Osteocyte (in vitro differentiated cells): ENCODE measurements at regions not wholly inside any gene's neighbourhood (a gene's known extent, or its start where the extent isn't known, plus 50 kb on each side); places are given as distances from the start of the nearest gene placed in this dataset.

ENCODE experiments used
- DNase-seq: peaks from one replicate; pipeline ENCODE4 v3.0.0; 2021; ENCODE audit warnings: mixed read lengths; ENCODE audit not compliant: unreplicated experiment; ENCODE audit errors: extremely low spot score
- H3K27ac Mint-ChIP-seq: one replicate; pipeline ENCODE4 v1.8.0; 2021; ENCODE audit warnings: mild to moderate bottlenecking, mixed read lengths; ENCODE audit not compliant: unreplicated experiment
- H3K27me3 Mint-ChIP-seq: one replicate; pipeline ENCODE4 v1.8.0; 2021; ENCODE audit warnings: mixed read lengths; ENCODE audit not compliant: unreplicated experiment
- H3K36me3 Mint-ChIP-seq: one replicate; pipeline ENCODE4 v1.8.0; 2021; ENCODE audit warnings: mixed read lengths; ENCODE audit not compliant: unreplicated experiment
- H3K4me1 Mint-ChIP-seq: one replicate; pipeline ENCODE4 v1.8.0; 2021; ENCODE audit warnings: mixed read lengths; ENCODE audit not compliant: unreplicated experiment
- H3K4me3 Mint-ChIP-seq: one replicate; pipeline ENCODE4 v1.8.0; 2021; ENCODE audit warnings: mild to moderate bottlenecking, moderate library complexity, mixed read lengths; ENCODE audit not compliant: unreplicated experiment
- H3K9me3 Mint-ChIP-seq: one replicate; pipeline ENCODE4 v1.8.0; 2021; ENCODE audit warnings: mixed read lengths; ENCODE audit not compliant: unreplicated experiment
- CTCF ChIP-seq: fragments of 200-600 bp; sonication (generic); IDR thresholded peaks from 2 replicates; pipeline ENCODE4 v1.5.0; 2021; ENCODE audit warnings: antibody characterized with exemption, mild to moderate bottlenecking, moderate library complexity

- peaks cover 1% of the 10 kb centered on the region for H3K27me3 Mint-ChIP-seq
- H3K27ac Mint-ChIP-seq, result no peak overlapping the region
- no peak for DNase-seq
- H3K9me3 Mint-ChIP-seq, result no peaks in the 10 kb centered on the region
- peaks cover 10% of the 10 kb centered on the region for H3K4me1 Mint-ChIP-seq
- no peak for TF ChIP-seq CTCF
- H3K4me3 Mint-ChIP-seq, result no peak overlapping the region
- no peaks in the 10 kb centered on the region for H3K36me3 Mint-ChIP-seq
Observed at GRCh38 chr13:97848886-97849285, 104.6 kb upstream of the IPO5 start.

DNA sequence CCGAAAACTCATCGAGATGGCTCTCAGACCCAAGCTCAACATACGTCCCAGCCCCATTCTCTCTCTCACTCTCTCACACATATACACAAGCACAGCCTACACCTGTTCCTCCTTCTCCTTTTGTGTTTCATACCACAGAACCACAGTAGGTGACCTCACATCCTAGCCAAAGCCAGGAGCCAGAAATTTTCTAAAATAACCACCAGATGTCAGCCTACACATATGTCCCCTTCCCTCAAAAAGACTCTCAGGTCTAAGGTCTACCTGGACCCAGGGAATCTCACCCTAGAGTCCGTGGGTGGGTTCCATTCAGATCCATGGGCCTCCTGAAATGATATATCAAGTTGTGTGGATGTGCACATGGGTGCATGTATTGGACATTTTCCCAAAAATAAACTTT is 104.2 kb upstream of the IPO5 start:
- Mint-ChIP-seq H3K27ac (no peak overlapping the region), H3K4me3 (no peak overlapping the region), H3K9me3 (no peaks in the 10 kb centered on the region), H3K27me3 (no peaks in the 10 kb centered on the region), H3K36me3 (no peaks in the 10 kb centered on the region), H3K4me1 (peaks cover 13% of the 10 kb centered on the region)
- peak; percentile 63 for TF ChIP-seq CTCF
- no peak for DNase-seq

DNA sequence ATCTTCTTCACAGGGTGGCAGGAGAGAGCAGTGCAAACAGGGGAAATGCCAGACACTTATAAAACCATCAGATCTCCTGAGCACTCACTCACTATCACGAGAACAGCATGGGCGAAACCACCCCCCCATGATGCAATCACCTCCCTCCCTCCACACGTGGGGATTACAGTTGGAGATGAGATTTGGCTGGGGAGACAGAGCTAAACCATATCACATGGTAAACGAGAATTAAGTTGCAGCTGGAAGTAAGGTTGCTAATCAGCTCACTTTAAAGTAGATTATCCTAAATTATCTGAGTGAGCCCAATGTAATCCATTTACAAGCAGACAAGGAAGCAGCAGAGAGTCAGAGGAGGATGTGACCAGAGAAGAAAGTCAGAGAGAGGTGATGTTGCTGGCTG is 102.2 kb upstream of the IPO5 start:
- DNase-seq, result no peak
- H3K27me3 Mint-ChIP-seq, result no peaks in the 10 kb centered on the region
- no peak for TF ChIP-seq CTCF
- no peaks in the 10 kb centered on the region for H3K36me3 Mint-ChIP-seq
- H3K9me3 Mint-ChIP-seq, result no peaks in the 10 kb centered on the region
- no peak overlapping the region for H3K27ac Mint-ChIP-seq
- peaks cover 22% of the 10 kb centered on the region for H3K4me1 Mint-ChIP-seq
- no peak overlapping the region for H3K4me3 Mint-ChIP-seq

DNA sequence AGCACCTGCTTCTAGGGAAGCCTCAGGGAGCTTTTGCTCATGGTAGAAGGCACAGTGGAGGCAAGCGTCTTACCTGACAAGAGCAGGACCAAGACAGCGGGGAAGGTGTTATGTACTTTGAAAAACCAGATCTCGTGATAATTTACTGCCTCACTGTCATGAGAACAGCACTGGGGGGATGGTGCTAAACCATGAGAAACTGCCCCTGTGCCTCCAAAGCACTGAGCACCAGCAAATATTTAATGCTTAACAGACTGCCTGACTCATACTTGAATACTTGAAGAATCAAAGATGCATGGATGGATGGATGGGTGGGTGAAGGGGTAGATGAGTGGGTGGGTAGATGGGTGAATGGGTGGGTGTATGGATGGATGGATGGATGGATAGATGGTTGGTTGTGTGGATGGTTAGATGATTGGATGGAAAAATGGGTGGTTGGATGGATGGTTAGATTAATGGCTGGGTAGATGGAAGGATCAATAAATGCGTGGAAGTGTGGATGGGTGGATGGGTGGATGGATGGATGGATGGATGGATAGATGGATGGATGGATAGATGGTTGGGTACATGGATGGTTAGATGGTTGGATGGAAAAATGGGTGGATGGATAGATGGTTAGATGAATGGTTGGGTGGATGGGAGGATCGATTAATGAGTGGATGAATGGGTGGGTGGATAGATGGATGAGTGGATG is 101.1 kb upstream of the IPO5 start:
- H3K36me3 Mint-ChIP-seq, result no peaks in the 10 kb centered on the region
- no peak for TF ChIP-seq CTCF
- no peak overlapping the region for H3K27ac Mint-ChIP-seq
- H3K9me3 Mint-ChIP-seq, result no peaks in the 10 kb centered on the region
- H3K4me1 Mint-ChIP-seq, result peaks cover 24% of the 10 kb centered on the region
- H3K4me3 Mint-ChIP-seq, result no peak overlapping the region
- H3K27me3 Mint-ChIP-seq, result no peaks in the 10 kb centered on the region
- DNase-seq, result no peak

- H3K4me3 Mint-ChIP-seq, result no peak overlapping the region
- H3K9me3 Mint-ChIP-seq, result no peaks in the 10 kb centered on the region
- H3K27ac Mint-ChIP-seq, result peak overlapping the region; percentile 83
- peaks cover 24% of the 10 kb centered on the region for H3K4me1 Mint-ChIP-seq
- no peaks in the 10 kb centered on the region for H3K27me3 Mint-ChIP-seq
- no peak for DNase-seq
- TF ChIP-seq CTCF, result no peak
- H3K36me3 Mint-ChIP-seq, result no peaks in the 10 kb centered on the region
Observed at GRCh38 chr13:97853550-97853949, 99.9 kb upstream of the IPO5 start.
